B cell (primary cell): ENCODE measurements at regions not wholly inside any gene's neighbourhood (a gene's known extent, or its start where the extent isn't known, plus 50 kb on each side); places are given as distances from the start of the nearest gene placed in this dataset.

Source experiments
- ATAC-seq: fragments of 200-7000 bp; cut with Tn5 transposase; one replicate; pipeline ENCODE4 v1.10.0; 2021; ENCODE audit warnings: low read depth, mild to moderate bottlenecking, moderate number of reproducible peaks, moderate library complexity
- CTCF ChIA-PET: fragments of 350-600 bp; sonication (Branson Sonifier 250); formaldehyde crosslinking; loops from one replicate; lab custom pipeline; 2021; ENCODE audit warnings: antibody characterized with exemption, inconsistent platforms; lab: Charles Lee
- POLR2A ChIA-PET: fragments of 350-600 bp; sonication (Branson Sonifier 250); formaldehyde crosslinking; loops from one replicate; lab custom pipeline; 2021; ENCODE audit warnings: antibody characterized with exemption; lab: Charles Lee
- DNase-seq: peaks from one replicate; pipeline ENCODE4 v3.0.0; 2013
- H2AFZ ChIP-seq: 2 replicates; pipeline ENCODE4 v1.6.1; 2012; ENCODE audit warnings: mild to moderate bottlenecking, low read depth, low read length; ENCODE audit not compliant: insufficient read depth, poor library complexity, severe bottlenecking
- H3K27ac ChIP-seq, 2 donors: 1 replicate in 1 of 2; 2 replicates in 1 of 2; pipeline ENCODE4 v1.5.1; 2012 to 2013; ENCODE audit warnings: low read length in 2 of 2, mild to moderate bottlenecking in 2 of 2, moderate library complexity in 1 of 2
- H3K27me3 ChIP-seq, 4 experiments: fragments of 200-600 bp in 1 of 4; sonication (generic) in 1 of 4; replicated peaks in 1 of 4; 1 replicate in 2 of 4; 2 replicates in 2 of 4; pipeline versions ENCODE4 v1.6.1 to v1.7.0; 2013 to 2016; ENCODE audit warnings: low read length in 3 of 4, mild to moderate bottlenecking in 2 of 4, mixed read lengths in 1 of 4, moderate library complexity in 1 of 4; ENCODE audit not compliant: insufficient read depth in 4 of 4, control insufficient read depth in 3 of 4; ENCODE audit errors: control extremely low read depth in 1 of 4
- H3K36me3 ChIP-seq, 2 experiments: replicated peaks in 1 of 2; 1 replicate in 1 of 2; 2 replicates in 1 of 2; pipeline versions ENCODE4 v1.6.1 to v1.7.1; 2013; ENCODE audit warnings: low read length in 1 of 2; ENCODE audit not compliant: insufficient read depth in 2 of 2, control insufficient read depth in 1 of 2; ENCODE audit errors: control extremely low read depth in 1 of 2, extremely low read depth in 1 of 2
- H3K4me1 ChIP-seq, 2 donors: fragments of 200-600 bp in 1 of 2; sonication (generic) in 1 of 2; 1 replicate in 1 of 2; 2 replicates in 1 of 2; pipeline versions ENCODE4 v1.5.1 to v1.6.1; 2013 to 2017; ENCODE audit warnings: low read length in 2 of 2; ENCODE audit not compliant: control insufficient read depth in 2 of 2, insufficient read depth in 2 of 2
- H3K4me2 ChIP-seq: replicated peaks from 2 replicates; pipeline ENCODE3; 2012; ENCODE audit warnings: mild to moderate bottlenecking, low read depth, low read length; ENCODE audit not compliant: poor library complexity, severe bottlenecking
- H3K4me3 ChIP-seq, 5 experiments: fragments of 200-600 bp in 1 of 5; sonication (generic) in 1 of 5; 1 replicate in 3 of 5; 2 replicates in 2 of 5; pipeline versions ENCODE4 v1.5.1 to v1.7.0; 2011 to 2016; ENCODE audit warnings: low read length in 4 of 5, mild to moderate bottlenecking in 4 of 5, low read depth in 2 of 5, control low read depth in 1 of 5, moderate library complexity in 1 of 5; ENCODE audit not compliant: insufficient read depth in 1 of 5; ENCODE audit errors: control extremely low read depth in 1 of 5, extremely low read depth in 1 of 5
- H3K79me2 ChIP-seq: fragments of 200-600 bp; sonication (generic); one replicate; pipeline ENCODE4 v1.6.0; 2016; ENCODE audit warnings: low read length; ENCODE audit not compliant: control insufficient read depth, insufficient read depth
- H3K9ac ChIP-seq: fragments of 200-600 bp; sonication (generic); 2 replicates; pipeline ENCODE4 v1.6.1; 2017; ENCODE audit warnings: mild to moderate bottlenecking, low read length, moderate library complexity
- H3K9me3 ChIP-seq, 3 donors: one replicate each; pipeline versions ENCODE4 v1.6.1 to v1.7.1; 2013; ENCODE audit warnings: low read length in 2 of 3; ENCODE audit not compliant: control insufficient read depth in 2 of 3, insufficient read depth in 1 of 3; ENCODE audit errors: control extremely low read depth in 1 of 3
- H4K20me1 ChIP-seq: 2 replicates; pipeline ENCODE4 v1.6.0; 2012; ENCODE audit warnings: mild to moderate bottlenecking, low read length; ENCODE audit not compliant: insufficient read depth, control insufficient read depth, poor library complexity, severe bottlenecking
- H3K27ac Mint-ChIP-seq: one replicate; pipeline ENCODE4 v1.8.0; 2021; ENCODE audit warnings: mixed read lengths
- H3K27me3 Mint-ChIP-seq: one replicate; pipeline ENCODE4 v1.8.0; 2021; ENCODE audit warnings: mixed read lengths
- H3K4me1 Mint-ChIP-seq: one replicate; pipeline ENCODE4 v1.8.0; 2021; ENCODE audit warnings: mixed read lengths
- H3K4me3 Mint-ChIP-seq: one replicate; pipeline ENCODE4 v1.8.0; 2021; ENCODE audit warnings: mixed read lengths
- H3K9me3 Mint-ChIP-seq: one replicate; pipeline ENCODE4 v1.8.0; 2022; ENCODE audit warnings: mixed read lengths; ENCODE audit not compliant: insufficient read depth
- EZH2 ChIP-seq: IDR thresholded peaks from 2 replicates; pipeline ENCODE4 v1.6.1; 2012; ENCODE audit warnings: borderline replicate concordance, low read depth, mild to moderate bottlenecking, moderate library complexity, low read length; ENCODE audit not compliant: insufficient read depth, poor library complexity, severe bottlenecking
- WGBS: methylation state at CpG from one replicate; pipeline ENCODE4 v1.1.5; 2013; ENCODE audit warnings: missing lambda C conversion rate; ENCODE audit not compliant: insufficient coverage; 5-methylcytosine and 5-hydroxymethylcytosine counted together
- intact Hi-C: fragments of 100-400 bp; cut with micrococcal nuclease; formaldehyde crosslinking; loops from one replicate; pipeline ENCODE4 v1.10.0; 2022
- TF ChIP-seq, protein P1 (sequence below): fragments of 200-600 bp; IDR thresholded peaks from one replicate; pipeline ENCODE4 v1.8.0; 2022; ENCODE audit warnings: antibody characterized with exemption, mild to moderate bottlenecking

DNA sequence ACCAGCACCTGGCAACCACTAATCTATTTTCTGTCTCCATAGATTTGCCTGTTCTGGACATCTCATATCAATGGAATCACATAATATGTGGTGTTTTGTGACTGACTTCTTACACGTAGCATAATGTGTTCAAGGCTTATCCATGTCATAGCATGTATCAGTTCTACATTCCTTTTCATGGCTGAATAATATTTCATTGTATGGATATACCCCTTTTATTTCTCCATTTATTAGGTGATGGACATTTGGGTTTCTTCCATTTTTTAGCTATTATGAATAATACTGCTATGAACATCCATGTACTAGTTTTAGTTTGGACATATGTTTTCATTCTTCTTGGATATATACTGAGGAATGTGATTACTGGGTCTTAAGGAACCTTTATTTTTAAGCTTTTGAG is 78.0 kb upstream of the OLIG2 start:
- H3K27ac Mint-ChIP-seq = no peak overlapping the region
- no peak for ATAC-seq

DNA sequence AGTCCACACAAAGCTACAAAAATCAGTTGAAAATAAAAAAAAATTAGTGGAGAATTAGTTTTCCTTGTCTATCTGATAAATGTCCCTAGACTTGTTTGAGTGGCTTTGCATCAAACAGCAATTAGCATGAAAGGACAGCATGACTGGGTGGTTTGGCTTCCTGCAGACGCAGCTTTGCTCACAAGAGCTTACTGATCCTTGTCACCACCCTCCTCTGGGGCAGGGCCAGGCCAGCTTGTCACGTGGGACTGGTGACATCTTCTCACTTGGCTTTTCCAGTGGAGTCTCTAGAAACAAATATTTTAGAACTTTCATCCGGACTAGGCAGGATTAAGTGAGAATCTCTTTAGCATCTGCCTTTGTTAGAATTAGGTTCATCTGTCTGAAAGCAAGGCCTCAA is 76.0 kb upstream of the OLIG2 start:
- DNase-seq = no peak
- peaks cover 0 to 8% (median 4%) of the 10 kb centered on the region in 4 experiments for H3K27me3 ChIP-seq
- CTCF ChIA-PET = interaction anchor here (1.5 to 1.6 kb wide), 2 partner anchors 9 to 495 kb away, joined by 3 to 5 read pairs; no protein-coding TSS in a partner anchor
- no peaks in the 10 kb centered on the region for H3K79me2 ChIP-seq
- Mint-ChIP-seq H3K4me3 (no peak overlapping the region), H3K9me3 (no peaks in the 10 kb centered on the region), H3K27me3 (peaks cover 47% of the 10 kb centered on the region), H3K4me1 (no peaks in the 10 kb centered on the region), H3K27ac (no peak overlapping the region)
- no peak overlapping the region for H3K4me2 ChIP-seq
- H4K20me1 ChIP-seq = no peaks in the 10 kb centered on the region
- POLR2A ChIA-PET = no interaction called here
- no peak overlapping the region for H3K27ac ChIP-seq
- TF ChIP-seq, protein P1, sequence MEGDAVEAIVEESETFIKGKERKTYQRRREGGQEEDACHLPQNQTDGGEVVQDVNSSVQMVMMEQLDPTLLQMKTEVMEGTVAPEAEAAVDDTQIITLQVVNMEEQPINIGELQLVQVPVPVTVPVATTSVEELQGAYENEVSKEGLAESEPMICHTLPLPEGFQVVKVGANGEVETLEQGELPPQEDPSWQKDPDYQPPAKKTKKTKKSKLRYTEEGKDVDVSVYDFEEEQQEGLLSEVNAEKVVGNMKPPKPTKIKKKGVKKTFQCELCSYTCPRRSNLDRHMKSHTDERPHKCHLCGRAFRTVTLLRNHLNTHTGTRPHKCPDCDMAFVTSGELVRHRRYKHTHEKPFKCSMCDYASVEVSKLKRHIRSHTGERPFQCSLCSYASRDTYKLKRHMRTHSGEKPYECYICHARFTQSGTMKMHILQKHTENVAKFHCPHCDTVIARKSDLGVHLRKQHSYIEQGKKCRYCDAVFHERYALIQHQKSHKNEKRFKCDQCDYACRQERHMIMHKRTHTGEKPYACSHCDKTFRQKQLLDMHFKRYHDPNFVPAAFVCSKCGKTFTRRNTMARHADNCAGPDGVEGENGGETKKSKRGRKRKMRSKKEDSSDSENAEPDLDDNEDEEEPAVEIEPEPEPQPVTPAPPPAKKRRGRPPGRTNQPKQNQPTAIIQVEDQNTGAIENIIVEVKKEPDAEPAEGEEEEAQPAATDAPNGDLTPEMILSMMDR = no peak
- no peak for TF ChIP-seq EZH2
- peaks cover 0 to 2% (median 0%) of the 10 kb centered on the region in 3 donors for H3K9me3 ChIP-seq
- H2AFZ ChIP-seq = no peak overlapping the region
- no peak overlapping the region for H3K4me3 ChIP-seq
- H3K4me1 ChIP-seq = no peaks in the 10 kb centered on the region
- intact Hi-C loops = no loop called here
- no peak overlapping the region for H3K9ac ChIP-seq
- no peaks in the 10 kb centered on the region for H3K36me3 ChIP-seq
- ATAC-seq = no peak
- WGBS = 20% methylated on average over 2 of the region's 3 CpGs

More for the DNA sequence above, 78.0 kb upstream of the OLIG2 start:
- H3K4me3 ChIP-seq = no peak overlapping the region
- H2AFZ ChIP-seq = no peak overlapping the region
- H4K20me1 ChIP-seq = no peaks in the 10 kb centered on the region
- H3K4me1 ChIP-seq = no peaks in the 10 kb centered on the region
- H3K9me3 ChIP-seq = peaks cover 0 to 2% (median 0%) of the 10 kb centered on the region in 3 donors
- H3K9ac ChIP-seq = no peak overlapping the region
- ChIA-PET CTCF (no interaction called here), POLR2A (no interaction called here)
- H3K36me3 ChIP-seq = no peaks in the 10 kb centered on the region
- H3K27me3 ChIP-seq = peaks cover 0 to 7% (median 2%) of the 10 kb centered on the region in 4 experiments
- no CpG with 5 or more reads among the region's 1 CpG for WGBS
- TF ChIP-seq, protein P1 = no peak
- TF ChIP-seq EZH2 = no peak
- no peaks in the 10 kb centered on the region for H3K9me3 Mint-ChIP-seq
- no peaks in the 10 kb centered on the region for H3K4me1 Mint-ChIP-seq
- intact Hi-C loops = no loop called here
- no peak overlapping the region for H3K27ac ChIP-seq
- no peak overlapping the region for H3K4me3 Mint-ChIP-seq
- peaks cover 36% of the 10 kb centered on the region for H3K27me3 Mint-ChIP-seq
- no peaks in the 10 kb centered on the region for H3K79me2 ChIP-seq
- DNase-seq = no peak
- H3K4me2 ChIP-seq = no peak overlapping the region
